K562 (cell line): ENCODE measurements at regions not wholly inside any gene's neighbourhood (a gene's known extent, or its start where the extent isn't known, plus 50 kb on each side); places are given as distances from the start of the nearest gene placed in this dataset.

Experiments used
- CTCF ChIP-seq, 3 experiments: IDR thresholded peaks in 2 of 3; conservative IDR thresholded peaks in 1 of 3; 2 replicates each; pipeline ENCODE4 v1.5.1; 2011 to 2012; ENCODE audit warnings: low read length in 3 of 3, mild to moderate bottlenecking in 3 of 3, control low read depth in 2 of 3, improper control_type of control experiment in 1 of 3, inconsistent platforms in 1 of 3, low read depth in 1 of 3, mixed read lengths in 1 of 3, moderate library complexity in 1 of 3; ENCODE audit not compliant: insufficient read depth in 2 of 3
- GTF2B ChIP-seq: IDR thresholded peaks from 2 replicates; pipeline ENCODE4 v1.6.1; 2011; ENCODE audit not compliant: insufficient read length; ENCODE audit errors: extremely low read depth
- NFIC ChIP-seq: fragments of 450-650 bp; IDR thresholded peaks from 2 replicates; pipeline ENCODE4 v1.6.1; 2017; ENCODE audit warnings: mild to moderate bottlenecking, inconsistent platforms
- NFRKB ChIP-seq: fragments of 450-650 bp; IDR thresholded peaks from 2 replicates; pipeline ENCODE4 v1.6.1; 2016; ENCODE audit warnings: low read depth
- RCOR1 ChIP-seq, 2 experiments: IDR thresholded peaks; 2 replicates each; pipeline ENCODE4 v1.6.1; 2012; ENCODE audit warnings: low read depth in 2 of 2, low read length in 2 of 2, borderline replicate concordance in 1 of 2, improper control_type of control experiment in 1 of 2
- ZNF121 ChIP-seq: sonication (generic); formaldehyde crosslinking; conservative IDR thresholded peaks from 2 replicates; pipeline ENCODE4 v1.8.0; 2022; ENCODE audit warnings: missing genetic modification reagents
- ZNF740 ChIP-seq, 3 experiments: fragments of 200-800 bp in 1 of 3; sonication (Bioruptor generic) in 1 of 3; sonication (generic) in 1 of 3; formaldehyde crosslinking in 1 of 3; IDR thresholded peaks; 2 replicates each; pipeline versions ENCODE4 v1.6.1 to v1.8.0; 2016 to 2022; ENCODE audit warnings: mild to moderate bottlenecking in 2 of 3, missing compliant biosample characterization in 2 of 3, missing genetic modification characterization in 2 of 3, missing genetic modification reagents in 1 of 3
- ZZZ3 ChIP-seq: fragments of 450-650 bp; IDR thresholded peaks from 2 replicates; pipeline ENCODE4 v1.6.1; 2016; ENCODE audit warnings: antibody characterized with exemption, mild to moderate bottlenecking, moderate library complexity

- TF ChIP-seq RCOR1 (IDR thresholded peaks at IDR 0.05; ENCODE audit: borderline replicate concordance in 1 of 2, low read depth in 2 of 2, low read length in 2 of 2) (no peak), GTF2B (no peak), ZNF740 (CRISPR knock-in tag; IDR thresholded peaks at IDR 0.05) (no peak), ZNF740 (tag; IDR thresholded peaks at IDR 0.05) (no peak), NFRKB (no peak), CTCF (IDR thresholded peaks at IDR 0.05 in 2 of 3, conservative IDR thresholded peaks at IDR 0.05 in 1 of 3; ENCODE audit: insufficient read depth in 2 of 3, low read depth in 1 of 3, low read length in 3 of 3) (no peak), NFIC (no peak), ZNF121 (CRISPR knock-in tag) (no peak), ZZZ3 (no peak)
Measured at GRCh38 chr2:241984271-241984655, 114.7 kb downstream of the RTP5 start.
